ENCODE measurements at regions not wholly inside any gene's neighbourhood (a gene's known extent, or its start where the extent isn't known, plus 50 kb on each side); places are given as distances from the start of the nearest gene placed in this dataset.

GRCh38 chr2:173697929-173698328 lies 267.2 kb downstream of the SP3 start:
- TF ChIP-seq CTCF (conservative IDR thresholded peaks at IDR 0.05; ENCODE audit: low read depth, low read length) = no peak
- TF ChIP-seq EZH2 (IDR thresholded peaks at IDR 0.05; ENCODE audit: borderline replicate concordance, low read depth, low read length, poor library complexity, severe bottlenecking) = no peak

All from A673 (cell line).